GM12891 (cell line): ENCODE measurements at regions not wholly inside any gene's neighbourhood (a gene's known extent, or its start where the extent isn't known, plus 50 kb on each side); places are given as distances from the start of the nearest gene placed in this dataset.

Source experiments
- POLR2A ChIP-seq: IDR thresholded peaks from 2 replicates; pipeline ENCODE4 v1.6.1; 2011; ENCODE audit warnings: low read depth, low read length, control low read depth
- POLR2AphosphoS5 ChIP-seq: IDR thresholded peaks from 2 replicates; pipeline ENCODE4 v1.6.1; 2011; ENCODE audit warnings: low read depth, low read length, control low read depth
- TAF1 ChIP-seq: IDR thresholded peaks from 2 replicates; pipeline ENCODE4 v1.6.1; 2011; ENCODE audit warnings: low read depth, low read length, control low read depth

- no peak for TF ChIP-seq TAF1
- TF ChIP-seq POLR2AphosphoS5 = no peak
- TF ChIP-seq POLR2A = no peak
Measured at GRCh38 chr6:6836609-6837406, 248.3 kb downstream of the LY86 start.
